Ishikawa (cell line): ENCODE measurements at regions not wholly inside any gene's neighbourhood (a gene's known extent, or its start where the extent isn't known, plus 50 kb on each side); places are given as distances from the start of the nearest gene placed in this dataset.

ENCODE experiments used
- CEBPB ChIP-seq: IDR thresholded peaks from 2 replicates; pipeline ENCODE4 v1.6.1; 2012
- CREB1 ChIP-seq: IDR thresholded peaks from 2 replicates; pipeline ENCODE4 v1.6.1; 2012; ENCODE audit warnings: low read depth
- EGR1 ChIP-seq: IDR thresholded peaks from 2 replicates; pipeline ENCODE4 v1.6.1; 2012
- EP300 ChIP-seq: IDR thresholded peaks from 2 replicates; pipeline ENCODE4 v1.6.1; 2012; ENCODE audit warnings: borderline replicate concordance
- FOXM1 ChIP-seq: IDR thresholded peaks from 2 replicates; pipeline ENCODE4 v1.6.1; 2012; ENCODE audit warnings: low read depth, borderline replicate concordance
- NFIC ChIP-seq: IDR thresholded peaks from 2 replicates; pipeline ENCODE4 v1.6.1; 2012
- RAD21 ChIP-seq: IDR thresholded peaks from 2 replicates; pipeline ENCODE4 v1.6.1; 2012; ENCODE audit warnings: low read depth
- TAF1 ChIP-seq: IDR thresholded peaks from 2 replicates; pipeline ENCODE4 v1.6.1; 2012; ENCODE audit warnings: low read depth, mild to moderate bottlenecking
- TCF12 ChIP-seq: IDR thresholded peaks from 2 replicates; pipeline ENCODE4 v1.6.1; 2012; ENCODE audit warnings: low read depth
- TEAD4 ChIP-seq: IDR thresholded peaks from 2 replicates; pipeline ENCODE4 v1.6.1; 2012
- YY1 ChIP-seq: IDR thresholded peaks from 2 replicates; pipeline ENCODE4 v1.6.1; 2012; ENCODE audit warnings: low read depth
- ZBTB7A ChIP-seq: IDR thresholded peaks from 2 replicates; pipeline ENCODE4 v1.6.1; 2012; ENCODE audit warnings: low read depth
- TF ChIP-seq, protein P1 (sequence below): IDR thresholded peaks from 2 replicates; pipeline ENCODE4 v1.6.1; 2012; ENCODE audit warnings: low read depth, mild to moderate bottlenecking
- TF ChIP-seq, protein P2 (sequence below): IDR thresholded peaks from 2 replicates; pipeline ENCODE4 v1.6.1; 2012
- TF ChIP-seq, protein P3 (sequence below): IDR thresholded peaks from 2 replicates; pipeline ENCODE4 v1.6.1; 2012

DNA sequence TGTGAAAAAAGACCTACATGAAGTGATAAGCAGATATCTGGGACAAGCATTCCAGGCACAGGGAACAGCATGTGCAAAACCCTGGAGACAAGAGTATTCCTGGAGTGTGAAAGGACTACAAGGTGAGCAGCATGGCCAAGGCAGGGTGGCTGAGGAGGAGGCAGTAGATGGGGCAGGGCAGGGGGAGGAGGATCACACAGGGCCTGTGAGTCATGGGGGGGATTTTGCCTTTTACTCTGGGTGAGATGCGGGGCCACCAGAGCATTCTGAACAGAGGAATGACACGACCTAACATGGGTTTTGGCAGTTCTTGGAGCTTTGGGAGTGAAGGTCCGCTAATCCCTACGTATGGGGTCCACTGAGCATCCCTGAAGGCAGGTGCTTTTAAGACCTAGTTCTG lies 69.8 kb upstream of the CCN6 start:
- TF ChIP-seq CREB1 (no peak), NFIC (no peak), ZBTB7A (no peak), YY1 (no peak), RAD21 (no peak), FOXM1 (no peak), TCF12 (no peak), TAF1 (no peak), TEAD4 (no peak), EP300 (no peak), EGR1 (no peak), CEBPB (no peak)
- TF ChIP-seq, protein P1, sequence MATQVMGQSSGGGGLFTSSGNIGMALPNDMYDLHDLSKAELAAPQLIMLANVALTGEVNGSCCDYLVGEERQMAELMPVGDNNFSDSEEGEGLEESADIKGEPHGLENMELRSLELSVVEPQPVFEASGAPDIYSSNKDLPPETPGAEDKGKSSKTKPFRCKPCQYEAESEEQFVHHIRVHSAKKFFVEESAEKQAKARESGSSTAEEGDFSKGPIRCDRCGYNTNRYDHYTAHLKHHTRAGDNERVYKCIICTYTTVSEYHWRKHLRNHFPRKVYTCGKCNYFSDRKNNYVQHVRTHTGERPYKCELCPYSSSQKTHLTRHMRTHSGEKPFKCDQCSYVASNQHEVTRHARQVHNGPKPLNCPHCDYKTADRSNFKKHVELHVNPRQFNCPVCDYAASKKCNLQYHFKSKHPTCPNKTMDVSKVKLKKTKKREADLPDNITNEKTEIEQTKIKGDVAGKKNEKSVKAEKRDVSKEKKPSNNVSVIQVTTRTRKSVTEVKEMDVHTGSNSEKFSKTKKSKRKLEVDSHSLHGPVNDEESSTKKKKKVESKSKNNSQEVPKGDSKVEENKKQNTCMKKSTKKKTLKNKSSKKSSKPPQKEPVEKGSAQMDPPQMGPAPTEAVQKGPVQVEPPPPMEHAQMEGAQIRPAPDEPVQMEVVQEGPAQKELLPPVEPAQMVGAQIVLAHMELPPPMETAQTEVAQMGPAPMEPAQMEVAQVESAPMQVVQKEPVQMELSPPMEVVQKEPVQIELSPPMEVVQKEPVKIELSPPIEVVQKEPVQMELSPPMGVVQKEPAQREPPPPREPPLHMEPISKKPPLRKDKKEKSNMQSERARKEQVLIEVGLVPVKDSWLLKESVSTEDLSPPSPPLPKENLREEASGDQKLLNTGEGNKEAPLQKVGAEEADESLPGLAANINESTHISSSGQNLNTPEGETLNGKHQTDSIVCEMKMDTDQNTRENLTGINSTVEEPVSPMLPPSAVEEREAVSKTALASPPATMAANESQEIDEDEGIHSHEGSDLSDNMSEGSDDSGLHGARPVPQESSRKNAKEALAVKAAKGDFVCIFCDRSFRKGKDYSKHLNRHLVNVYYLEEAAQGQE, result no peak
- TF ChIP-seq, protein P2, sequence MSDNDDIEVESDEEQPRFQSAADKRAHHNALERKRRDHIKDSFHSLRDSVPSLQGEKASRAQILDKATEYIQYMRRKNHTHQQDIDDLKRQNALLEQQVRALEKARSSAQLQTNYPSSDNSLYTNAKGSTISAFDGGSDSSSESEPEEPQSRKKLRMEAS, result no peak
- TF ChIP-seq, protein P3, sequence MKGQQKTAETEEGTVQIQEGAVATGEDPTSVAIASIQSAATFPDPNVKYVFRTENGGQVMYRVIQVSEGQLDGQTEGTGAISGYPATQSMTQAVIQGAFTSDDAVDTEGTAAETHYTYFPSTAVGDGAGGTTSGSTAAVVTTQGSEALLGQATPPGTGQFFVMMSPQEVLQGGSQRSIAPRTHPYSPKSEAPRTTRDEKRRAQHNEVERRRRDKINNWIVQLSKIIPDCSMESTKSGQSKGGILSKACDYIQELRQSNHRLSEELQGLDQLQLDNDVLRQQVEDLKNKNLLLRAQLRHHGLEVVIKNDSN, result no peak

DNA sequence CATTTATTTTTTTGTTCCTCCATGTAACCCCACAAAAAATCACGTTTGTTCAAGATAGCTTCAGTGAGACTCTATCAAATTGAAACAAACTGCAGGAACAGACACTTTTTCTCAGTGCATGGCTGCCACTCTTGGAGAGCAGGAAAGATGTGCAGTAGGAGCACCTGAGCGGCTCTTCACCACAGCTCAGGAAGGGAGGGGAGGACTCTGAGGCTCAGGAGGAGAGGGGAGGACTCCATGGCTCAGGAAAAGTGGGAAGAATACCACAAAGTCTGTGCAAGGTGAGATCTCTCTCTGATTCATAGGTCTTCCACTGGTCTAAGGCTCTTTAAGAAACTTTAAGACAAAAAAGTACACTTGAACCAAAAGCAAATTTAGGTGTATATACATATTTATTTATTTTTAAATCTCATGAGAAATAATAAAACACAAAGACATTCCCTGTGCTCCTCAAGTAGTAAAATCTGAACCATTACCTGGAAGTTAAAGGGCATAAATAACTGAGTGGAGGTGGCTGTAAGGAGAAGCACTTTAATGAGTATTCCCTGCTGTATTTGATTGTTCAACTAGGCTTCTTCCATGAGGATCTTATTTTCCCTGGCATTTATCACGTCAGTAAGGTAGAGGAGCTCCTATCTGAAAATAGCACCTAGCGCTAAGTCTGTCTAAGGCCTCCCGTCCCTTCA lies 69.2 kb upstream of the CCN6 start:
- TF ChIP-seq, protein P1, result no peak
- no peak for TF ChIP-seq EGR1
- no peak for TF ChIP-seq EP300
- TF ChIP-seq, protein P3, result no peak
- TF ChIP-seq TAF1, result no peak
- TF ChIP-seq CREB1, result no peak
- TF ChIP-seq FOXM1, result no peak
- no peak for TF ChIP-seq TCF12
- no peak for TF ChIP-seq CEBPB
- no peak for TF ChIP-seq NFIC
- no peak for TF ChIP-seq RAD21
- TF ChIP-seq TEAD4, result no peak
- TF ChIP-seq YY1, result no peak
- TF ChIP-seq ZBTB7A, result no peak
- TF ChIP-seq, protein P2, result no peak

DNA sequence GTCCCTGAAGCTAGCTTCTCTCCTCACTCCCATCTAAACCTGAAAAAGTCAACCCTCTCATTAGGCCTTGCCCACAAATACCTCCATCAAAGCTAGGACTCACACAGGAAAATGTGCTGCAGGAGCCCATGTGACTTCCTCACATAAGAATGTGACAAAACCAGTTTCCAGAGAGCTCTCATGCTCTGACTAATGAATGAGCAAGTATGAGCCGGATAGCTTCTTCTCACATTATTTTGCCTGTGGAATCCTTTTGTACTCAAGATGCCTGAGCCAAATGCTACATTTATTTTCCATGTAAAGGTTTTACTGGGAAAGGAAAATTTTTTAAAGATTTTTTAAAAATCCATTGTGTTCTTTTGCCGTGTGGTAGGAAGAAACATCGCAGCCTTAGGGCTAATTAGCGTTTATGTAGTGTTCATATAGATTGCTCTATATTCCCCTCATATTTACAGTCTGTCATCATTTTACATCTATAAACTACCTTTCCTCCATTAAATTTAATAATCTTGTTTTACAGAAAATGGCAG lies 68.6 kb upstream of the CCN6 start:
- TF ChIP-seq, protein P2, result peak; percentile 97
- TF ChIP-seq TAF1 (no peak; the same call in 1 of the 2 replicates), CEBPB (no peak), CREB1 (no peak), NFIC (0 out of 2 replicates have a peak, but pooled peaks have one; percentile 22), TCF12 (peak; percentile 80), EP300 (peak; percentile 70; the same call in 1 of the 2 replicates), ZBTB7A (no peak), YY1 (peak; percentile 53; the same call in 1 of the 2 replicates), FOXM1 (peak; percentile 46; the same call in 1 of the 2 replicates), TEAD4 (peak; percentile 94), EGR1 (no peak), RAD21 (no peak)
- TF ChIP-seq, protein P1, result no peak
- TF ChIP-seq, protein P3, result peak; percentile 94
